ENCODE measurements at regions not wholly inside any gene's neighbourhood (a gene's known extent, or its start where the extent isn't known, plus 50 kb on each side); places are given as distances from the start of the nearest gene placed in this dataset.
A peak's percentile ranks its signal among the peaks of the same experiment; 100 is the strongest.

GRCh38 chr12:124656947-124657434 is 89.6 kb upstream of the NCOR2 start:
- 75% methylated on average over 8 of the region's 8 CpGs for WGBS
- Histone ChIP-seq H3K9me3 (ENCODE audit: control insufficient read depth, low read length) (no peaks in the 10 kb centered on the region), H3K27me3 (ENCODE audit: control insufficient read depth, insufficient read depth) (no peaks in the 10 kb centered on the region), H3K27ac (ENCODE audit: low read length) (no peak overlapping the region), H3K4me3 (ENCODE audit: low read length) (no peak overlapping the region), H3K4me1 (ENCODE audit: control insufficient read depth, insufficient read depth, low read length) (peaks cover 5% of the 10 kb centered on the region)
- peak in 1 of 3 donors; percentile 12 for DNase-seq
- no peak for ATAC-seq
- intact Hi-C loops (cut with DNase I): no loop called here

- H3K4me3 ChIP-seq (ENCODE audit: low read length): no peak overlapping the region
- 24% methylated on average over 20 of the region's 20 CpGs for WGBS
- no peaks in the 10 kb centered on the region for H3K27me3 ChIP-seq (ENCODE audit: control insufficient read depth, insufficient read depth)
- peaks cover 5% of the 10 kb centered on the region for H3K4me1 ChIP-seq (ENCODE audit: control insufficient read depth, insufficient read depth, low read length)
- peak overlapping the region; percentile 85 for H3K27ac ChIP-seq (ENCODE audit: low read length)
- DNase-seq (peak; percentile 90 to 95 (median 93)), ATAC-seq (peak; percentile 83 to 85)
- H3K9me3 ChIP-seq (ENCODE audit: control insufficient read depth, low read length): no peaks in the 10 kb centered on the region
- intact Hi-C loops (cut with DNase I): no loop called here
Observed at GRCh38 chr12:124655698-124656516, 88.5 kb upstream of the NCOR2 start.

- ATAC-seq: peak; percentile 86 to 88
- peaks cover 5% of the 10 kb centered on the region for H3K4me1 ChIP-seq (ENCODE audit: control insufficient read depth, insufficient read depth, low read length)
- H3K4me3 ChIP-seq (ENCODE audit: low read length): no peak overlapping the region
- no peaks in the 10 kb centered on the region for H3K9me3 ChIP-seq (ENCODE audit: control insufficient read depth, low read length)
- intact Hi-C loops (cut with DNase I): no loop called here
- no peaks in the 10 kb centered on the region for H3K27me3 ChIP-seq (ENCODE audit: control insufficient read depth, insufficient read depth)
- peak; percentile 86 to 94 (median 93) for DNase-seq
- peak overlapping the region; percentile 85 for H3K27ac ChIP-seq (ENCODE audit: low read length)
- WGBS: 9% methylated on average over 18 of the region's 18 CpGs
Observed at GRCh38 chr12:124655048-124655697, 87.8 kb upstream of the NCOR2 start.

- ATAC-seq: peak in 1 of 2 donors; percentile 0
- no peak overlapping the region for H3K4me3 ChIP-seq (ENCODE audit: low read length)
Observed at GRCh38 chr12:124654666-124655047, 87.2 kb upstream of the NCOR2 start.

GRCh38 chr12:124653169-124653931 is 85.9 kb upstream of the NCOR2 start:
- Histone ChIP-seq H3K4me1 (ENCODE audit: control insufficient read depth, insufficient read depth, low read length) (peaks cover 5% of the 10 kb centered on the region), H3K27ac (ENCODE audit: low read length) (no peak overlapping the region)
- peak in 1 of 2 donors; percentile 8 for ATAC-seq

More at GRCh38 chr12:124654666-124655047, 87.2 kb upstream of the NCOR2 start:
- no peaks in the 10 kb centered on the region for H3K9me3 ChIP-seq (ENCODE audit: control insufficient read depth, low read length)
- intact Hi-C loops (cut with DNase I): no loop called here
- DNase-seq: peak in 1 of 3 donors; percentile 67
- H3K27ac ChIP-seq (ENCODE audit: low read length): peak overlapping the region; percentile 48
- H3K27me3 ChIP-seq (ENCODE audit: control insufficient read depth, insufficient read depth): no peaks in the 10 kb centered on the region
- H3K4me1 ChIP-seq (ENCODE audit: control insufficient read depth, insufficient read depth, low read length): peaks cover 5% of the 10 kb centered on the region
- 43% methylated on average over 13 of the region's 13 CpGs for WGBS

GRCh38 chr12:124652661-124653060 is 85.2 kb upstream of the NCOR2 start:
- no peak overlapping the region for H3K27ac ChIP-seq (ENCODE audit: low read length)
- no peak for DNase-seq
- H3K9me3 ChIP-seq (ENCODE audit: control insufficient read depth, low read length): no peaks in the 10 kb centered on the region
- intact Hi-C loops (cut with DNase I): no loop called here
- H3K4me3 ChIP-seq (ENCODE audit: low read length): no peak overlapping the region
- no peak for ATAC-seq
- 89% methylated on average over 9 of the region's 9 CpGs for WGBS
- H3K4me1 ChIP-seq (ENCODE audit: control insufficient read depth, insufficient read depth, low read length): peaks cover 5% of the 10 kb centered on the region
- H3K27me3 ChIP-seq (ENCODE audit: control insufficient read depth, insufficient read depth): no peaks in the 10 kb centered on the region

More at GRCh38 chr12:124653169-124653931, 85.9 kb upstream of the NCOR2 start:
- no peaks in the 10 kb centered on the region for H3K27me3 ChIP-seq (ENCODE audit: control insufficient read depth, insufficient read depth)
- 43% methylated on average over 19 of the region's 19 CpGs for WGBS
- peak; percentile 56 to 79 (median 78) for DNase-seq
- H3K9me3 ChIP-seq (ENCODE audit: control insufficient read depth, low read length): no peaks in the 10 kb centered on the region
- H3K4me3 ChIP-seq (ENCODE audit: low read length): no peak overlapping the region
- intact Hi-C loops (cut with DNase I): no loop called here

GRCh38 chr12:124651516-124652273 is 84.3 kb upstream of the NCOR2 start:
- H3K27ac ChIP-seq (ENCODE audit: low read length): no peak overlapping the region
- no peak for DNase-seq
- no peaks in the 10 kb centered on the region for H3K9me3 ChIP-seq (ENCODE audit: control insufficient read depth, low read length)
- H3K4me1 ChIP-seq (ENCODE audit: control insufficient read depth, insufficient read depth, low read length): peaks cover 4% of the 10 kb centered on the region
- H3K27me3 ChIP-seq (ENCODE audit: control insufficient read depth, insufficient read depth): no peaks in the 10 kb centered on the region
- H3K4me3 ChIP-seq (ENCODE audit: low read length): no peak overlapping the region
- ATAC-seq: no peak
- intact Hi-C loops (cut with DNase I): no loop called here
- WGBS: 52% methylated on average over 10 of the region's 10 CpGs

GRCh38 chr12:124650912-124651311 is 83.5 kb upstream of the NCOR2 start:
- ATAC-seq (no peak), DNase-seq (peak; percentile 51 to 73 (median 72))
- intact Hi-C loops (cut with DNase I): no loop called here
- WGBS: 56% methylated on average over 7 of the region's 7 CpGs
- Histone ChIP-seq H3K4me1 (ENCODE audit: control insufficient read depth, insufficient read depth, low read length) (peaks cover 3% of the 10 kb centered on the region), H3K27ac (ENCODE audit: low read length) (no peak overlapping the region), H3K27me3 (ENCODE audit: control insufficient read depth, insufficient read depth) (no peaks in the 10 kb centered on the region), H3K9me3 (ENCODE audit: control insufficient read depth, low read length) (no peaks in the 10 kb centered on the region), H3K4me3 (ENCODE audit: low read length) (no peak overlapping the region)

GRCh38 chr12:124648710-124649384 is 81.4 kb upstream of the NCOR2 start:
- no peak for ATAC-seq
- WGBS: 81% methylated on average over 6 of the region's 6 CpGs
- no peak overlapping the region for H3K27ac ChIP-seq (ENCODE audit: low read length)
- intact Hi-C loops (cut with DNase I): no loop called here
- H3K4me3 ChIP-seq (ENCODE audit: low read length): no peak overlapping the region
- no peaks in the 10 kb centered on the region for H3K4me1 ChIP-seq (ENCODE audit: control insufficient read depth, insufficient read depth, low read length)
- peak in 1 of 3 donors; percentile 7 for DNase-seq
- no peaks in the 10 kb centered on the region for H3K9me3 ChIP-seq (ENCODE audit: control insufficient read depth, low read length)
- H3K27me3 ChIP-seq (ENCODE audit: control insufficient read depth, insufficient read depth): no peaks in the 10 kb centered on the region

GRCh38 chr12:124647316-124647715 is 79.9 kb upstream of the NCOR2 start:
- H3K9me3 ChIP-seq (ENCODE audit: control insufficient read depth, low read length): no peaks in the 10 kb centered on the region
- no peak overlapping the region for H3K4me3 ChIP-seq (ENCODE audit: low read length)
- 82% methylated on average over 6 of the region's 6 CpGs for WGBS
- intact Hi-C loops (cut with DNase I): no loop called here
- no peaks in the 10 kb centered on the region for H3K4me1 ChIP-seq (ENCODE audit: control insufficient read depth, insufficient read depth, low read length)
- ATAC-seq (no peak), DNase-seq (peak in 1 of 3 donors; percentile 5)
- no peaks in the 10 kb centered on the region for H3K27me3 ChIP-seq (ENCODE audit: control insufficient read depth, insufficient read depth)
- no peak overlapping the region for H3K27ac ChIP-seq (ENCODE audit: low read length)

All from right cardiac atrium (tissue), 5 donors.